ENCODE measurements at regions not wholly inside any gene's neighbourhood (a gene's known extent, or its start where the extent isn't known, plus 50 kb on each side); places are given as distances from the start of the nearest gene placed in this dataset.

DNA sequence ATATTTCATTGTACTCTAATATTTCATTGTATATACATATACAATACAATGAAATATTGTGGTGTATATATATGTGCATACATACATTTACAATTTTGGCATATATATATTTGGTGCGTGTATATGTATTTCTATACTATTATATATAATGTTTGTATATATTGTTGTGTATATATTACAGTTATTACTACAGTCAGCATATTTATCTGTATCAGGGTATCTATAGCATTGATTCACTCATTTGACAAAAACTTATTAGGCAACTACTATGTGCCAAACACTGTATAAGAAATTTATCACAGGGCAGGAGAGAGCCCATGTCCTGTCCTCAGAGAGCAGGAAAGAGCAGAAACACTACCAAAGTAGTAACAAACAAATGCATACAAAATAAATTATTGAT is 910.6 kb downstream of the QKI start:
- TF ChIP-seq CTCF (IDR thresholded peaks at IDR 0.05; ENCODE audit: insufficient read depth, low read length, poor library complexity, severe bottlenecking): no peak
- Histone ChIP-seq H3K36me3 (ENCODE audit: control insufficient read depth, insufficient read depth, low read length) (no peaks in the 10 kb centered on the region), H3K27me3 (replicated peaks; ENCODE audit: control insufficient read depth, insufficient read depth, low read length) (no peaks in the 10 kb centered on the region), H3K4me3 (replicated peaks; ENCODE audit: low read depth, low read length) (no peak overlapping the region)
- DNase-seq (ENCODE audit: extremely low read depth, insufficient read length): no peak

DNA sequence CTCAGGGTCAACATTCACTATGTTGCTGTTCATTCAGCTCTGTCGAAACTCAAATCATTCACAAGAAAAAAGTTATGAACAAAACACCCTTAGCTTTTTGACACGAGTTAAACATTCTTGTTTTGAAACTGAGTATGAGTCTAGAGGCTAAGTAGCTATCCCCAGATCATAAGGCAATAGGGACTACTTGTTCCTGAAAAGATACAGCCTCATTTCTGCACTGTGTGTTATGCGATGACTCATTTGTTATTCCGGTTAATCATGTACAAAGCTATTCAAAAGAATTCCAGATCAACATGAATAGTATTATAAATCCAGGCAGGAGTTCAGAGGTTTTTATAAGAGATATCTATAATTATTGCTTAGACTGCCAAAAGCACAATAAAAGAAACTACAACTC is 908.0 kb downstream of the QKI start:
- Histone ChIP-seq H3K36me3 (ENCODE audit: control insufficient read depth, insufficient read depth, low read length) (no peaks in the 10 kb centered on the region), H3K4me3 (replicated peaks; ENCODE audit: low read depth, low read length) (no peak overlapping the region), H3K27me3 (replicated peaks; ENCODE audit: control insufficient read depth, insufficient read depth, low read length) (no peaks in the 10 kb centered on the region)
- DNase-seq (ENCODE audit: extremely low read depth, insufficient read length): no peak
- TF ChIP-seq CTCF (IDR thresholded peaks at IDR 0.05; ENCODE audit: insufficient read depth, low read length, poor library complexity, severe bottlenecking): no peak

DNA sequence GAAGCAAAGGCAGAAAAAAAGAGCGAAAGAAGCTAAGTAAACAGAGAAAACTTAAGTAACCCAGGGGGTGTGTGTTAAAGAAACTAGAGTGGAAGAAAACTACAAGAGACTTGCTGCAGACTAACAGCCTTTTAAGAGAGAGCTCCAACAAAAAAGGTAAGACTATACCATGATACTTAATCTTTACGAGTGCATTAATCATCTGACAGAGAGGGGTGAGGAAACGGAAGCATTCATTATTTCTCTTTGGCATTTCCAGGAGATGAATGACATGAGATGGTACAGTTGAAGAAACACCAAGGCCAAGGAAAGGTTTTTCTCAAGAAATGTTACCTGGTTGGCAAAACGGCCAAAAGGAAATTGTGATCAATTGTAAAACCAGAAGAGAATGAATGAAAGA is 906.8 kb downstream of the QKI start:
- H3K36me3 ChIP-seq (ENCODE audit: control insufficient read depth, insufficient read depth, low read length): no peaks in the 10 kb centered on the region
- no peak for TF ChIP-seq CTCF (IDR thresholded peaks at IDR 0.05; ENCODE audit: insufficient read depth, low read length, poor library complexity, severe bottlenecking)
- no peak for DNase-seq (ENCODE audit: extremely low read depth, insufficient read length)
- H3K27me3 ChIP-seq (replicated peaks; ENCODE audit: control insufficient read depth, insufficient read depth, low read length): no peaks in the 10 kb centered on the region
- H3K4me3 ChIP-seq (replicated peaks; ENCODE audit: low read depth, low read length): no peak overlapping the region

- no peak for TF ChIP-seq CTCF (IDR thresholded peaks at IDR 0.05; ENCODE audit: insufficient read depth, low read length, poor library complexity, severe bottlenecking)
- Histone ChIP-seq H3K4me3 (replicated peaks; ENCODE audit: low read depth, low read length) (no peak overlapping the region), H3K27me3 (replicated peaks; ENCODE audit: control insufficient read depth, insufficient read depth, low read length) (no peaks in the 10 kb centered on the region), H3K36me3 (ENCODE audit: control insufficient read depth, insufficient read depth, low read length) (no peaks in the 10 kb centered on the region)
- no peak for DNase-seq (ENCODE audit: extremely low read depth, insufficient read length)
Measured at GRCh38 chr6:164315376-164315775, 900.9 kb downstream of the QKI start.

GRCh38 chr6:164308339-164308738 is 893.8 kb downstream of the QKI start:
- no peak for TF ChIP-seq CTCF (IDR thresholded peaks at IDR 0.05; ENCODE audit: insufficient read depth, low read length, poor library complexity, severe bottlenecking)
- Histone ChIP-seq H3K4me3 (replicated peaks; ENCODE audit: low read depth, low read length) (no peak overlapping the region), H3K27me3 (replicated peaks; ENCODE audit: control insufficient read depth, insufficient read depth, low read length) (no peaks in the 10 kb centered on the region), H3K36me3 (ENCODE audit: control insufficient read depth, insufficient read depth, low read length) (no peaks in the 10 kb centered on the region)
- no peak for DNase-seq (ENCODE audit: extremely low read depth, insufficient read length)

Measured in GM06990 (cell line).